HEK293T (cell line): ENCODE measurements at regions not wholly inside any gene's neighbourhood (a gene's known extent, or its start where the extent isn't known, plus 50 kb on each side); places are given as distances from the start of the nearest gene placed in this dataset.
"Not testable (repeated sequence)": the region's sequence is repeated elsewhere in the genome, so short reads cannot be mapped to it uniquely, and the experiment has no call there.

Source experiments
- FOXM1 ChIP-seq: fragments of 450-650 bp; IDR thresholded peaks from 2 replicates; pipeline ENCODE4 v1.6.1; 2017; ENCODE audit warnings: mild to moderate bottlenecking, borderline replicate concordance
- LEF1 ChIP-seq: fragments of 450-650 bp; IDR thresholded peaks from 2 replicates; pipeline ENCODE4 v1.6.1; 2017; ENCODE audit warnings: mild to moderate bottlenecking, borderline replicate concordance
- TF ChIP-seq, protein P1 (sequence below): fragments of 450-650 bp; IDR thresholded peaks from 2 replicates; pipeline ENCODE4 v1.6.1; 2016

- not testable (repeated sequence) for TF ChIP-seq FOXM1, LEF1
- TF ChIP-seq, protein P1, sequence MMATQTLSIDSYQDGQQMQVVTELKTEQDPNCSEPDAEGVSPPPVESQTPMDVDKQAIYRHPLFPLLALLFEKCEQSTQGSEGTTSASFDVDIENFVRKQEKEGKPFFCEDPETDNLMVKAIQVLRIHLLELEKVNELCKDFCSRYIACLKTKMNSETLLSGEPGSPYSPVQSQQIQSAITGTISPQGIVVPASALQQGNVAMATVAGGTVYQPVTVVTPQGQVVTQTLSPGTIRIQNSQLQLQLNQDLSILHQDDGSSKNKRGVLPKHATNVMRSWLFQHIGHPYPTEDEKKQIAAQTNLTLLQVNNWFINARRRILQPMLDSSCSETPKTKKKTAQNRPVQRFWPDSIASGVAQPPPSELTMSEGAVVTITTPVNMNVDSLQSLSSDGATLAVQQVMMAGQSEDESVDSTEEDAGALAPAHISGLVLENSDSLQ, result not testable (repeated sequence)
Measured at GRCh38 chr2:185585165-185585564, 153.4 kb upstream of the FSIP2 start.
